C4-2B (cell line): ENCODE measurements at regions not wholly inside any gene's neighbourhood (a gene's known extent, or its start where the extent isn't known, plus 50 kb on each side); places are given as distances from the start of the nearest gene placed in this dataset.

ENCODE experiments used
- CTCF ChIP-seq: fragments of 450-650 bp; conservative IDR thresholded peaks from 2 replicates; pipeline ENCODE4 v1.5.1; 2017; ENCODE audit warnings: mild to moderate bottlenecking
- ZFX ChIP-seq: fragments of 450-650 bp; IDR thresholded peaks from 2 replicates; pipeline ENCODE4 v1.6.1; 2017

- TF ChIP-seq CTCF, result no peak
- no peak for TF ChIP-seq ZFX
Observed at GRCh38 chr18:39271654-39272053, 1706.1 kb upstream of the CELF4 start.
